MM.1S (cell line): ENCODE measurements at regions not wholly inside any gene's neighbourhood (a gene's known extent, or its start where the extent isn't known, plus 50 kb on each side); places are given as distances from the start of the nearest gene placed in this dataset.

Experiments
- EZH2 ChIP-seq: fragments of 300-600 bp; sonication (generic); optimal IDR thresholded peaks from 2 replicates; pipeline ENCODE3; 2017; ENCODE audit warnings: low read depth, mild to moderate bottlenecking, antibody characterized with exemption, low read length, mixed read lengths
- TF ChIP-seq, protein P1 (sequence below): fragments of 300-600 bp; sonication (generic); IDR thresholded peaks from 2 replicates; pipeline ENCODE4 v1.5.1; 2016; ENCODE audit warnings: antibody characterized with exemption, low read length, mixed read lengths

GRCh38 chr10:44849936-44850335, 61.2 kb upstream of the TMEM72 start:
- TF ChIP-seq, protein P1, sequence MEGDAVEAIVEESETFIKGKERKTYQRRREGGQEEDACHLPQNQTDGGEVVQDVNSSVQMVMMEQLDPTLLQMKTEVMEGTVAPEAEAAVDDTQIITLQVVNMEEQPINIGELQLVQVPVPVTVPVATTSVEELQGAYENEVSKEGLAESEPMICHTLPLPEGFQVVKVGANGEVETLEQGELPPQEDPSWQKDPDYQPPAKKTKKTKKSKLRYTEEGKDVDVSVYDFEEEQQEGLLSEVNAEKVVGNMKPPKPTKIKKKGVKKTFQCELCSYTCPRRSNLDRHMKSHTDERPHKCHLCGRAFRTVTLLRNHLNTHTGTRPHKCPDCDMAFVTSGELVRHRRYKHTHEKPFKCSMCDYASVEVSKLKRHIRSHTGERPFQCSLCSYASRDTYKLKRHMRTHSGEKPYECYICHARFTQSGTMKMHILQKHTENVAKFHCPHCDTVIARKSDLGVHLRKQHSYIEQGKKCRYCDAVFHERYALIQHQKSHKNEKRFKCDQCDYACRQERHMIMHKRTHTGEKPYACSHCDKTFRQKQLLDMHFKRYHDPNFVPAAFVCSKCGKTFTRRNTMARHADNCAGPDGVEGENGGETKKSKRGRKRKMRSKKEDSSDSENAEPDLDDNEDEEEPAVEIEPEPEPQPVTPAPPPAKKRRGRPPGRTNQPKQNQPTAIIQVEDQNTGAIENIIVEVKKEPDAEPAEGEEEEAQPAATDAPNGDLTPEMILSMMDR, result no peak
- no peak for TF ChIP-seq EZH2
